HG03565 (cell line): ENCODE measurements at regions not wholly inside any gene's neighbourhood (a gene's known extent, or its start where the extent isn't known, plus 50 kb on each side); places are given as distances from the start of the nearest gene placed in this dataset.
A peak's percentile ranks its signal among the peaks of the same experiment; 100 is the strongest.

Experiments
- ATAC-seq: cut with Tn5 transposase; IDR thresholded peaks from one replicate; pipeline ENCODE4 v1.9.1; 2021; ENCODE audit warnings: mild to moderate bottlenecking, moderate library complexity; ENCODE audit not compliant: unreplicated experiment

GRCh38 chr18:45373286-45373880 lies 241.9 kb upstream of the SLC14A2 start:
- no peak for ATAC-seq

- no peak for ATAC-seq
Measured at GRCh38 chr18:45374236-45374635, 241.0 kb upstream of the SLC14A2 start.

GRCh38 chr18:45374878-45375630 lies 240.2 kb upstream of the SLC14A2 start:
- no peak for ATAC-seq

GRCh38 chr18:45376193-45376592 lies 239.1 kb upstream of the SLC14A2 start:
- ATAC-seq, result no peak

GRCh38 chr18:45378308-45378707 lies 237.0 kb upstream of the SLC14A2 start:
- ATAC-seq, result no peak

- ATAC-seq, result no peak
Measured at GRCh38 chr18:45378933-45379332, 236.3 kb upstream of the SLC14A2 start.

GRCh38 chr18:45379903-45380302 lies 235.4 kb upstream of the SLC14A2 start:
- ATAC-seq, result peak; percentile 93

GRCh38 chr18:45381282-45381681 lies 234.0 kb upstream of the SLC14A2 start:
- no peak for ATAC-seq

GRCh38 chr18:45383228-45383627 lies 232.0 kb upstream of the SLC14A2 start:
- no peak for ATAC-seq

- ATAC-seq, result no peak
Measured at GRCh38 chr18:45384137-45384961, 230.9 kb upstream of the SLC14A2 start.

GRCh38 chr18:45384962-45385315 lies 230.3 kb upstream of the SLC14A2 start:
- no peak for ATAC-seq

GRCh38 chr18:45386041-45386655 lies 229.1 kb upstream of the SLC14A2 start:
- ATAC-seq, result no peak

GRCh38 chr18:45387229-45387628 lies 228.0 kb upstream of the SLC14A2 start:
- no peak for ATAC-seq

GRCh38 chr18:45398448-45398847 lies 216.8 kb upstream of the SLC14A2 start:
- ATAC-seq, result no peak

GRCh38 chr18:45399146-45399545 lies 216.1 kb upstream of the SLC14A2 start:
- ATAC-seq, result no peak

GRCh38 chr18:45399643-45400042 lies 215.6 kb upstream of the SLC14A2 start:
- ATAC-seq, result no peak

GRCh38 chr18:45402485-45403056 lies 212.7 kb upstream of the SLC14A2 start:
- ATAC-seq, result no peak

GRCh38 chr18:45403341-45404049 lies 211.8 kb upstream of the SLC14A2 start:
- no peak for ATAC-seq

- ATAC-seq, result no peak
Measured at GRCh38 chr18:45408218-45408617, 207.1 kb upstream of the SLC14A2 start.

GRCh38 chr18:45409971-45410370 lies 205.3 kb upstream of the SLC14A2 start:
- no peak for ATAC-seq
